Stimulated activated naive CD8-positive, alpha-beta T cell treated with anti-CD3 and anti-CD28 coated beads, Interleukin-15, Interleukin-2, amounts not matched to agents 100 ng/mL and 50 ng/mL, for 24 hours (primary cell): ENCODE measurements at regions not wholly inside any gene's neighbourhood (a gene's known extent, or its start where the extent isn't known, plus 50 kb on each side); places are given as distances from the start of the nearest gene placed in this dataset.

Source experiments
- H3K27ac Mint-ChIP-seq: one replicate; pipeline ENCODE4 v1.8.0; 2021; ENCODE audit warnings: mild to moderate bottlenecking, mixed read lengths
- H3K27me3 Mint-ChIP-seq: one replicate; pipeline ENCODE4 v1.8.0; 2021; ENCODE audit warnings: mixed read lengths
- H3K36me3 Mint-ChIP-seq: one replicate; pipeline ENCODE4 v1.8.0; 2021; ENCODE audit warnings: low read depth, mixed read lengths
- H3K4me1 Mint-ChIP-seq: one replicate; pipeline ENCODE4 v1.8.0; 2021; ENCODE audit warnings: low read depth, mixed read lengths
- H3K4me3 Mint-ChIP-seq: one replicate; pipeline ENCODE4 v1.8.0; 2021; ENCODE audit warnings: mild to moderate bottlenecking, mixed read lengths
- H3K9me3 Mint-ChIP-seq: one replicate; pipeline ENCODE4 v1.8.0; 2021; ENCODE audit warnings: mixed read lengths

- Mint-ChIP-seq H3K4me3 (no peak overlapping the region), H3K27me3 (peaks cover 6% of the 10 kb centered on the region), H3K4me1 (no peaks in the 10 kb centered on the region), H3K9me3 (no peaks in the 10 kb centered on the region), H3K27ac (no peak overlapping the region), H3K36me3 (no peaks in the 10 kb centered on the region)
These were observed 149.2 kb upstream of the GYPC start for GRCh38 chr2:126506786-126507185.

GRCh38 chr2:126507425-126507911, 148.5 kb upstream of the GYPC start:
- Mint-ChIP-seq H3K4me1 (no peaks in the 10 kb centered on the region), H3K27me3 (peaks cover 6% of the 10 kb centered on the region), H3K9me3 (no peaks in the 10 kb centered on the region), H3K36me3 (no peaks in the 10 kb centered on the region), H3K27ac (no peak overlapping the region), H3K4me3 (no peak overlapping the region)

DNA sequence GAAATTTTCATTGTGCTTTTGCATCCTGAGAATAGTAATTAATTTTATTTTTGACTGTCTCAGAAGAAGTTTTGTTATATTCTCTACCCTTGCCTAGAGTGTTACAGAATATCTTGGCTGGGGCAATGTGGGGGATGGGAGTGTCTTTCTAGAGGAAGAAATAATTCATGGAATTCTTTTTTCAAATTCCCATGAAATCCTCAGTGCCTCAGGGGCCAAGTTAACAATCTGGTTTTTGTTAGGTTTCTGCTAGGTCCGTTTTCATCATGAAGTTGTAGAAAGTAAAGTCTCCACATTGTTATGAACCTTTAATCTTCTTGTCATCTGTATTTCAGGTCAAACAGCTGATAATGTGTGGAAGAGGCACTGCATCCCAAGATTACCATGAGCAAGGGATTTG, 145.6 kb upstream of the GYPC start:
- H3K27me3 Mint-ChIP-seq = no peaks in the 10 kb centered on the region
- H3K4me3 Mint-ChIP-seq = no peak overlapping the region

DNA sequence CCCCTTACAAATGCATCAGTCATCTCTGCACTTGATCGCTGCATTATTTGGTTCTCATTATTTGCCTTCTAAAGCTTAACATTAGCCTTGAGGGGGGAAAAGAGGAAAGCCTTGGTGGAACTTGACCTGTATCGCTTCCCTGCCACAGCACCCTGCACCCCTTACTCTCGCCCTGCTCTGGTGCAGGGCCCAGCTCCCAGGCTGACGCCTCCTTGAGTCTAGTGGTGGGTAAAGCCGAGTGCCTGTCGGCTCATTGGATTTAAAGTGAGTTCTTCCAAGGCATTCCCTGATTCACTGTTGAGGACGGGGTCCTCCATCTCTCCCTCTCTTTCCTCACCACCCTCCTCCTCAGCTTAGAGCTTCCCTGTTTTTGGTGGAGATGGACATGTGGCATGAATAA, 145.0 kb upstream of the GYPC start:
- no peaks in the 10 kb centered on the region for H3K36me3 Mint-ChIP-seq
- no peak overlapping the region for H3K4me3 Mint-ChIP-seq
- H3K4me1 Mint-ChIP-seq = no peaks in the 10 kb centered on the region
- H3K27ac Mint-ChIP-seq = no peak overlapping the region
- no peaks in the 10 kb centered on the region for H3K9me3 Mint-ChIP-seq
- no peaks in the 10 kb centered on the region for H3K27me3 Mint-ChIP-seq

More for the DNA sequence above, 145.6 kb upstream of the GYPC start:
- H3K27ac Mint-ChIP-seq = no peak overlapping the region
- no peaks in the 10 kb centered on the region for H3K4me1 Mint-ChIP-seq
- H3K9me3 Mint-ChIP-seq = no peaks in the 10 kb centered on the region
- H3K36me3 Mint-ChIP-seq = no peaks in the 10 kb centered on the region

GRCh38 chr2:126512026-126512425, 143.9 kb upstream of the GYPC start:
- no peaks in the 10 kb centered on the region for H3K27me3 Mint-ChIP-seq
- no peak overlapping the region for H3K27ac Mint-ChIP-seq
- no peak overlapping the region for H3K4me3 Mint-ChIP-seq
- H3K9me3 Mint-ChIP-seq = no peaks in the 10 kb centered on the region
- H3K36me3 Mint-ChIP-seq = no peaks in the 10 kb centered on the region
- no peaks in the 10 kb centered on the region for H3K4me1 Mint-ChIP-seq

GRCh38 chr2:126513033-126513432, 142.9 kb upstream of the GYPC start:
- Mint-ChIP-seq H3K36me3 (no peaks in the 10 kb centered on the region), H3K27ac (no peak overlapping the region), H3K4me3 (no peak overlapping the region), H3K4me1 (no peaks in the 10 kb centered on the region), H3K27me3 (no peaks in the 10 kb centered on the region), H3K9me3 (no peaks in the 10 kb centered on the region)

GRCh38 chr2:126515471-126515870, 140.5 kb upstream of the GYPC start:
- H3K27me3 Mint-ChIP-seq = no peaks in the 10 kb centered on the region
- no peaks in the 10 kb centered on the region for H3K4me1 Mint-ChIP-seq

DNA sequence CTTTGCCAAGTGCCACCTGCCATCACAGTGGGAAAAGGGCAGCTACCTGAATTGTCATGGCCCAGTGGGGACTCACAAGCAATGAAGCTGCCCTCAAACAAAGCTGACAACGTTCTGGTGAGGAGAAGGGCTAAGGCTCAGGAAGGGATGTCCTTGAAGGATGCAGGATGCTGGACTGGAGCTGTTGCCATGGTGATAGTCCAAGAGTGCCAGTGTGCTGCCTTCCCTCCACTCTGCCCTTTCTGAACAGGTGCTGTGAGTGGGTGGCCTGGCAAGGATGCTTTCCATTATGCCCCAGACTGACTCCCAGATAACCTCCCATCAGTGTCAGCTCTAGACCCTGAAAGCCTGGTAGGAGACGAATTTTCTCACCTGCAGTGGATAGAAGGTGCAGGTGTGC, 137.8 kb upstream of the GYPC start:
- Mint-ChIP-seq H3K27ac (no peak overlapping the region), H3K4me1 (no peaks in the 10 kb centered on the region), H3K4me3 (no peak overlapping the region), H3K9me3 (no peaks in the 10 kb centered on the region), H3K27me3 (no peaks in the 10 kb centered on the region), H3K36me3 (no peaks in the 10 kb centered on the region)

More at GRCh38 chr2:126515471-126515870, 140.5 kb upstream of the GYPC start:
- no peak overlapping the region for H3K27ac Mint-ChIP-seq
- no peaks in the 10 kb centered on the region for H3K36me3 Mint-ChIP-seq
- no peaks in the 10 kb centered on the region for H3K9me3 Mint-ChIP-seq
- H3K4me3 Mint-ChIP-seq = no peak overlapping the region

GRCh38 chr2:126527836-126528490, 128.0 kb upstream of the GYPC start:
- no peaks in the 10 kb centered on the region for H3K4me1 Mint-ChIP-seq
- no peaks in the 10 kb centered on the region for H3K9me3 Mint-ChIP-seq
- H3K27me3 Mint-ChIP-seq = no peaks in the 10 kb centered on the region
- H3K4me3 Mint-ChIP-seq = no peak overlapping the region
- H3K27ac Mint-ChIP-seq = no peak overlapping the region
- no peaks in the 10 kb centered on the region for H3K36me3 Mint-ChIP-seq

DNA sequence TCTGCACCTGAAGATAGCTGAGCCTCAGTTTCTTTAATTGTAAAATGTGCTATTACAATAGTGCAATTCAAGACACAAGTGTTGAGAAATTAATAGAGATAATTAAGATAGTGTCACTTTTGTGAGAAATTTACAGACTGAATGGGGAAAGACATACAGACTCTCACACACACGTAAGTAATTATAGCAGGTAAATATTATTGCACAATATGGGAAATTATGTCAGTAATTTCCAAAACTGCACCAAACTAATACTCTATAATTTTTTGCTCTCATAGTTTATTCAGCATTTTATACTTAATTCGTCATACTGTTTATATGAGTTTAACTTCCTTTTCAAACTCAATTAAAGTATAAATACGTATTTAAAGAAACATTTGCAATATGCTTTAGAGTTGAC, 124.9 kb upstream of the GYPC start:
- peaks cover 6% of the 10 kb centered on the region for H3K4me1 Mint-ChIP-seq
- H3K36me3 Mint-ChIP-seq = no peaks in the 10 kb centered on the region
- no peak overlapping the region for H3K4me3 Mint-ChIP-seq
- H3K9me3 Mint-ChIP-seq = no peaks in the 10 kb centered on the region
- H3K27me3 Mint-ChIP-seq = peaks cover 2% of the 10 kb centered on the region
- no peak overlapping the region for H3K27ac Mint-ChIP-seq

DNA sequence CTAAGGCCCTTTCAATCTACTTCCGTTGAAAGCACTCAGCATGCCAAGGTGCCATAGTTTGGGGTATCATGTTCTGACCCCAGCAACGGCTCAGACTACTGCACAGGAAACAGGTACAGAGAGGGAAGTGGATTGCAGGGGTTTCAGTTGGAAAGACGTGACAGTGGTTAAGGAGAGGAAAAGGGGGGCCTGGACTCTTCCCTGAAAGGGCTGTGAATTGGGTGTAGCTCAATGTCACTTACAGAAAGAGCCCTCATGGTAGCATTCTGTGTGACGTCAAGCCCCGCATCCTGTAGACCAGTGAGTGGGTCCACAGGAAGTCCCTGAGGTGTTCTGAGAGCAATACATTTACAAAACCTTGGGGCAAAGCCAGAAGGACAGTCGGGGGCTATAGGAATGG, 121.5 kb upstream of the GYPC start:
- Mint-ChIP-seq H3K27ac (no peak overlapping the region), H3K27me3 (peaks cover 6% of the 10 kb centered on the region), H3K9me3 (no peaks in the 10 kb centered on the region), H3K36me3 (no peaks in the 10 kb centered on the region), H3K4me1 (peaks cover 6% of the 10 kb centered on the region), H3K4me3 (no peak overlapping the region)

GRCh38 chr2:126535408-126535807, 120.5 kb upstream of the GYPC start:
- peaks cover 10% of the 10 kb centered on the region for H3K27me3 Mint-ChIP-seq
- H3K4me1 Mint-ChIP-seq = peaks cover 6% of the 10 kb centered on the region
- no peaks in the 10 kb centered on the region for H3K36me3 Mint-ChIP-seq
- no peak overlapping the region for H3K4me3 Mint-ChIP-seq
- H3K27ac Mint-ChIP-seq = no peak overlapping the region
- H3K9me3 Mint-ChIP-seq = no peaks in the 10 kb centered on the region

DNA sequence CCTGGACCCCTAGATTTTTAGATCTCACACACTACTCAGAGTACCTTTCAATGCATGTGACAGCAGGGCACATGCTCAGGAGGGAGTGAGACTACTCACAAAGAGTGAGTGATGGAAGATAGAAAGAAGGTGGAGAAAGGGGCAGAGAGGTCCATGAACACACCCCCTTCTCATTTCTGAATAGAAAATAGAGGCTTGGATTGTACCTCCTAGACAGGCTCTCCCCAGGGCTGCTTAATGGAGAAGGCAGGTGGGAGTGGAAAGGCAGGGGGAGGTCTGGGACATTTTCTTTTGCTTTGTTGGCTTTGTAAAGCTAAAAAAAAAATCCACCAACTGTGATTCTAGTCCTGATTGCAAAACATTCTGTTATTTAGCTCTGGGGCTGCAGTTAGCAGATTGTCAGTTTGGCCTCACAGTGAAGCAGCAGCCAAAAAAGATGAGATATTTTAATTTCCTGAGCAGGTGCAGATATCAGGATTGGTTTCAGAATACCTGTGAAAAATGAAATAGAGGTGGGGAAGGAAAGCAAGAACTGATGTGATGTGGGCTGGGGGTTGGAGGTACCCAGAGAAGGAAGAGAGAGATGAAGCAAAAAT, 119.3 kb upstream of the GYPC start:
- Mint-ChIP-seq H3K4me1 (peaks cover 6% of the 10 kb centered on the region), H3K27me3 (peaks cover 10% of the 10 kb centered on the region), H3K9me3 (no peaks in the 10 kb centered on the region), H3K27ac (no peak overlapping the region), H3K36me3 (no peaks in the 10 kb centered on the region), H3K4me3 (no peak overlapping the region)

DNA sequence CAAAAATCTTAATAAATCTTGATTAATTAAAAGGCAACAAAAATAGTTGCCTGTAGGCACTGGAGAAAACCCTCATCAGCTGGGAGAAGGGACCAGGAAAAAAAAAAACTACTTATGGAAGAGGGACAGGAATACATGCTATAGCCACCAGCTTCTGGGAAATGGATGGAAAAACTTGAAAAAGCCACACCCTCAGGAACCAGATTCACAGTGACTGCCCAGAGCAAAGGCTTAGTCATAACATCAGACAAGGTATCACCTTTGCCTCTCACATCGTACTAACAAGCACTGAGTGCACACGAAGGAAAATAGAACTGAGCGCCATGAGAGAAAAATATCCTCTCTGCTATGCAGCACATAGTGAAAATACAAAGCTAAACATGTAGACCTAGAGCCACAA, 116.9 kb upstream of the GYPC start:
- Mint-ChIP-seq H3K27ac (no peak overlapping the region), H3K4me3 (no peak overlapping the region), H3K36me3 (peaks cover 7% of the 10 kb centered on the region), H3K27me3 (peaks cover 15% of the 10 kb centered on the region), H3K4me1 (peaks cover 4% of the 10 kb centered on the region), H3K9me3 (peaks cover 18% of the 10 kb centered on the region)

DNA sequence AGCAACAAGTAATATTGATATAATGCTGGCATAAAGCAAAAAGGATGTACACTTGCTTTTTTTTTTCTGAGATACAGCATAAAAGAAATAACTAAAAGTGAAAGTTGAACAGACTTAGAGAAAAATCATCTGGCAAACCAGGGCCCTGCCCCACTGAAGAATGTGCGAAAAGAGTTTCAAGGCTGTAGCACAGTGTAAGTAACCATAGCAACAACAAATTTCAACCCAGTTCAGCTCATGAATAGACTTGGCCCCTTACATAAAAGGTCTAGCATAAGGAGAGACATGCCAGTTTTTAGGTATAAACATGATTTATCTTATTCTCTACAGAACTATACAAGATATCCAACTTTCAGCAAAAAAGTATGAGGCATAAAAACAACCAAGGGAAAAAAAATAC, 113.7 kb upstream of the GYPC start:
- H3K27me3 Mint-ChIP-seq = peaks cover 13% of the 10 kb centered on the region
- H3K27ac Mint-ChIP-seq = no peak overlapping the region
- peaks cover 7% of the 10 kb centered on the region for H3K36me3 Mint-ChIP-seq
- H3K9me3 Mint-ChIP-seq = peaks cover 18% of the 10 kb centered on the region
- H3K4me3 Mint-ChIP-seq = no peak overlapping the region
- no peaks in the 10 kb centered on the region for H3K4me1 Mint-ChIP-seq

DNA sequence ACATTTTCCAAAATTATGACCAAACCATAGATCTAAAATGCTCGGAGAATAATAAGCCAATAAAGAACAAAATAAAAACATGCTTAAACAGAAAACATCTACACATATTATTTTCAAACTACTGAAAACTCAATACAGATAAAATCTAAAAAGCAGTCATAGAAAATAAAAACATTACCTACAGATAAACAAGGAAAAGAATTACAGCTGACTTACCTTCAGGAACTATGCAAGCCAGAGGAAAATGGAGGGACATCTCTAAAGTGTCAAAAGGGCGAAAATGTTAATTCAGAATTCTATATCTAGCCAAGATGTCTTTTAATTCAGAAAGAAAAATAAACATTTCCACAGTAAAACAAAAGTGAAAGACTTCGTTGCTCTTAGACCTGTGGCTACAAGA, 112.9 kb upstream of the GYPC start:
- Mint-ChIP-seq H3K4me1 (no peaks in the 10 kb centered on the region), H3K27me3 (peaks cover 13% of the 10 kb centered on the region), H3K4me3 (no peak overlapping the region), H3K27ac (no peak overlapping the region), H3K36me3 (peaks cover 7% of the 10 kb centered on the region), H3K9me3 (peaks cover 18% of the 10 kb centered on the region)
